CD4-positive, alpha-beta T cell treated with Interleukin-15 for 4 hours (primary cell): ENCODE measurements at regions not wholly inside any gene's neighbourhood (a gene's known extent, or its start where the extent isn't known, plus 50 kb on each side); places are given as distances from the start of the nearest gene placed in this dataset.

Source experiments
- DNase-seq: peaks from one replicate; pipeline ENCODE4 v3.0.0-alpha.2; 2020; ENCODE audit warnings: low spot score

DNA sequence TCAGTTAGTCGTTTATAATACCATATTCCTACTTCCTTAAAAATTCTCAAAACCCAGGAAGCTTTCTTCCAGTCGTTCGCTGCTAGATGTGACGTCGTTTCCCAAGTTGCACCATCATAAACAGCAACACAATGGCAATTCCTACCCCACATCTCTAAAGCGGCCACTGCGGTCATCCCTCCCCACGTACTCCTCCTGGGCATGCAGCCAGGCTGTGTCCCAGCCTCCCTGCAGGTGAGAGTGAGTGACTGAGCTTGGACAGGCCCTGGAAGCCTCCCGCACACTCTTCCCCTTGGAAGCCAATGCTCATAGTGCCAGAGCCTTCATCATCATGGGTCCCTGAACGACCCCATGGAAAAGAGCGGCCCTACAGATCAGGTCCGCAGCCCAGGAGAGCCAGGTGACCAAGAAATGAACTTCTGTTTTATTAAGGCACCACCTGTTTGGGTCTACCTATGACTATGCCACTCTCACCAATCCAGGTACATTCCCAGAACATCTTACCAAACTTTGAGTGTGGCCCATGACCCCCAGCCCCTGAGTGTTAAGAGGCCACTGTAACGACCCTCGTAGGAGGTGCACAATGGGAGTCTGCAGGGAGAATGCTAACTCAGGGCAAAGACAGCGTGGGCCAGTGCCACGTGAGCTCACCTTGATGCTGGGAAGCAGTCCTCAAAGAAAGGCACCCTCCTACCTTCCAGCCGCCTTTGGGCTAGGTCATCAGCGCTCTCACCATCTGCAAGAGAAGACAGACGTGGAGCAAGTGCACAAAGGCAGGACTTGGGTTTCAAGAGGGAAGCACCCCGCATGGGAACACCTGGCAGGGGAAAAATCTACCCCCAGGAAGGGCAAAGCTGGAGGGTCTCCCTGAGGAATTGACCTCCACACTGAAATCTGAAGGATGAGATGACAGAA lies 74.7 kb upstream of the RAB6C start:
- no peak for DNase-seq

DNA sequence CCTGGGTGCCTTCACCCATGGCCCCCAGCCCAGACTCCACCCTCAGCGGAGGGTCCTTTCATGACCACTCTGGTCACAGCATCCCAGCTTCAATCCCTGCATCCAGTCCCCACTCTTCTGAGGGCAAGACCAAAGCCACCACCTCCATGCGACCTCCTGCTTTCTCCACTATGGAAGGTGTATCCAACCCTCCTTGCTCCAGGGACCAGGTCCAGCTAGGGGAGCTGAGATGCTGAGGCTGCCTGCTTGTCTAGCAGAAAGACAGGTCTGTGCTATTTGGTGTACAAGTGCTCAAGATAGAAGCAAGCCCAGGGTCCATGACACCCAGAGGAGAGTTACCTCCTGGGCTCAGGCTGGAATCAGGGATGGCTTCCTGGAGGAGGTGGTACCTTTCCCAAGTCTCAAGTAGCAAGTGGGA lies 73.8 kb upstream of the RAB6C start:
- no peak for DNase-seq

DNA sequence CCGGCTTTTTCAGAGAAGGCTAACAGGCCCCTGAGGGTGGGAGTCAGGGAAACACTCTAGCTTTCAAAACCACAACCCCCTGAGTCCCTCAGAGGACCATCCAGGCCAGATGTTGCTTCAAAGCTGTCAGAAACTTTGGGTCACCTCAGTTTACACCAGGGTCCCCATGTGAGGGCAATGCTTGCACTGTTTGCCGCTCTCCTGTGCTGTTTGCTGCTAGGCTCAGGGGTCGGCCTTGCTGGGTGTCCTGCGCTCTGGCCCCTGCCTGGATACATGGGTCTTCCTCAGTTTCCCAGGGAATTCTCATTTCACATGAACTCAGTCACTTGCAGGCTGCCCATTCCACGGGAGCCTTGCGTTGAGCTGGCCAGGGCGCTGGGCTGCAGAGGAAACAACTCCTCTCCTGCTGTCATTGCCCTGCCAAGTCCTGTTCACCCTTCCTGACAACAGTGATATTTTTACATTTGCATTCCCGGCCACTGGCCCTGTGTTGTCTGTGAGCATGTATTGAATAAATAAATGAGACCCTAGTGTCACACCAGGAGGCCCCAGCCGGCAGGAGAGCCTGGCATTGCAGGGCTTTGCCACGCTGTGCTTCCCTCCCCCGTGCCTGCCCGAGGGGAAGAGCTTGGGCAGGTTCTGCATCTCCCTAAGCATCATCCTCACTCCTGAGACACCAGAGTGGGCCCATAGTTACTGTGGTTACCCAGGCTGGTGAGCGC lies 73.2 kb upstream of the RAB6C start:
- no peak for DNase-seq

DNA sequence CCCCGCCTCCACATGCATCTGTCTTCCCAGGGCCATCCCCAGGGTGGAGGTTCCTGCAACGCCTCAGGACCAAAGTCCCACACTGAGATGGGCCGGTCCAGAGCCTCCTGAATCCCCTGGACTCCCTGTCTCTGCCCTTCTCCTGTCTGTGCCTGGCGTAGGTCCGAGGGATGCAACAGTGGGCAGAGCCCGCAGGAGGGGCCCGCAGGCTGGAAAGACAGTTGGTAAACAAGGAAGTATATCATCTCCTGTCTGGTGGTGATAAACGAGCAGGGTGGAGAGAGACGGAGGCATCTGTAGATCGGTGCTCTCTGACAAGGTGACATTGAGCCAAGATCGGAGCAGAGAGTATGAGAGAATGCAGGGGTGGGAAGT lies 72.6 kb upstream of the RAB6C start:
- DNase-seq: no peak

DNA sequence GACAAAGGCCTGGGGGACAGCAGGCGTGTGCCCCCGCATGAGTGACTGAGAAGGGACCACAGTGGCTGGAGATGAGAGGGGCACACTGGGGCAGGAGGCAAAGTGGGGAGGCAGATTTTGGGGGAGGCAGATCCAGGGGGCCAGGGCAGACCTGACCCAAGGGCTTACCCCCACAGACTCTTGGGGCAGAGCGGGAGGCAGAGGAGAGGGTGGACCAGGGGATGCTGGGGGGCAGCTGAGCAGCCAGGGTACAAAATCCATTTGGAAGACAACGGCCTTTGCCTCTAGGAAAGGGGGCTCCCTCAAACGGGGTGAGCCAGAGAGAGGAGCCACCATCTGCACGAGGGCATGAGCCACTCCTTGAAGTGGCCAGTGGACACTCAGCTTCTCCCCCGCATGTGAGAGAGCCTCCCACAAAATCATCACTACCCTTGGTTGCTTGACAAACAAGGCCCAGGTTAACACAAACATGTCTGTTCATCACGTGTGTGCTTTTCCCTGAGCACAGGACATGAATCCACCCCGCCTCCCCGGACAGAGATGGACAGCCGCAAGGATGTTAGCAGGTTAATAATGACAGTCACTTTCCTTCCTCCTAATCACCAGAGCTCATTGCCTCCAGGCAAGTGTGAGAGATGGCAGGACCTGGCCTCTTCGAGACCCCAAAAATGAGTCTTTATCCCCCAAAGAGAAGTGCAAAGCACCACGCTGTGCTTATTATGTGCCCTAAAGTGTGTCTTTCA lies 72.0 kb upstream of the RAB6C start:
- no peak for DNase-seq

DNA sequence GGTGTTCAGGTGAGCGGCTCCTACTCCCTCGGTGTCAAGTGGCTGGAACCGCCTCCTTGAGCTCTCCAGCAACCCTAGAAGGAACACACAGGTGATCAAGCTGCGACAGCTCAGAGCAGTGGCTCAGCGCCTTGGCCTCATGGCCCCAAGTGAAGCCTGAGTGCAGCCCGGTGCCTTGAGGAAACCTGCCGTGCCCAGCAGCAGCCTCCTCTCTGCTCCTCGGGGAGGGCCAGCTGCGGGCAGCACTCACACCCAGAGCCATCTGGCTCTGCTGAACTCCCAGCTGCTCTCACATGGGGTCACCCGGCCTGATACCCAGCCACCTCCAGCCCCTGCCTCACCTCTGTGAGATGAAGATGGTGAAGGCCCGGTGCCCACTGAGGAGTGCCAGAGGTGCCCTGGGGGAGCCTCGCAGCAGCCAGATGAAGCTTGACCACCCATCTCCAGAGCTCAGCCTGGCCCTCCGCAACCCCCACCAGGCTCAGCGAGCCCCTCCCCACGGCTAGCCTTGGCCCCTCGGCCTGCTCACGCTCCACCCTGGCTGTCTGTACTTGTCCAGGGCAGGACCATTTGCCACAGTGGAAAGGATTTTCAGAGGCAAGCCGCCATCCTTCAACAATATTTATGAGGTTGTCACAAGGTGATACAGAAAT lies 70.6 kb upstream of the RAB6C start:
- no peak for DNase-seq

DNA sequence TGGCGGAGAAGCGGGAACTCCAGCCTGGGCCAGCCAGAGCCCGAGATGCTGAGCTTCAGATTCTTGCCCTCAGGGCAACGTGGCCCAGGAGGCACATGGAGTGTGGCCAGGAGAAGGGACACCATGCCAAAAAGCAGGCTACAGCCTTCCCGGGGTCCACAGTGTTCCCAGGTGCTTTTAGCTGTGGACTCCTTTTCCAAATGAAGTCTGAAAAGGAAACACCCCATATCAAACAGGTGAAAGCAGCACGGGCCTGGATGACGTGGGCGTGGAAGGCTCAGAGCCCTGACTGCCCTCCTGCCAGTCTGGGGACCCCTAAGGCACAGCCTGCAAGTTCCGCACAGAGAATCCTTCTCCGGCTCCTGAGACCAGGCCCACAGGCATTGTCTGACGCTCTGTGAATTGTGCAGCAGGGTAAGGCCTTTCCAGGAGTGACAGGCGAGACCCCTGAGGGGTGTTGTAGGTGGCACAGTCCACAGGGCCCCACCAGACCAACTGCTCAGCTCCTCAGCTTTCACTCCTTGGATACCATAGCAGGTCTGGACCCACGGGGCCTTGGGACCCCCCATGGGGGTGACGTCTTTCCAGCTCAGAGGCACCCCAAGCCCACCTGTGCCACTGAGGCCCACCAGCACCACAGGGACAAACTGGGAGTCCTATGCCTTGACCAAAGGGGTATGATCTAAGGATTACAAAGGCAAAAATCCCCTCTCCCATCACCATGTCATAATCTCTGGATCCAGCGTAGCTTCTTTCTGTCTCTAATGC lies 69.6 kb upstream of the RAB6C start:
- no peak for DNase-seq

DNA sequence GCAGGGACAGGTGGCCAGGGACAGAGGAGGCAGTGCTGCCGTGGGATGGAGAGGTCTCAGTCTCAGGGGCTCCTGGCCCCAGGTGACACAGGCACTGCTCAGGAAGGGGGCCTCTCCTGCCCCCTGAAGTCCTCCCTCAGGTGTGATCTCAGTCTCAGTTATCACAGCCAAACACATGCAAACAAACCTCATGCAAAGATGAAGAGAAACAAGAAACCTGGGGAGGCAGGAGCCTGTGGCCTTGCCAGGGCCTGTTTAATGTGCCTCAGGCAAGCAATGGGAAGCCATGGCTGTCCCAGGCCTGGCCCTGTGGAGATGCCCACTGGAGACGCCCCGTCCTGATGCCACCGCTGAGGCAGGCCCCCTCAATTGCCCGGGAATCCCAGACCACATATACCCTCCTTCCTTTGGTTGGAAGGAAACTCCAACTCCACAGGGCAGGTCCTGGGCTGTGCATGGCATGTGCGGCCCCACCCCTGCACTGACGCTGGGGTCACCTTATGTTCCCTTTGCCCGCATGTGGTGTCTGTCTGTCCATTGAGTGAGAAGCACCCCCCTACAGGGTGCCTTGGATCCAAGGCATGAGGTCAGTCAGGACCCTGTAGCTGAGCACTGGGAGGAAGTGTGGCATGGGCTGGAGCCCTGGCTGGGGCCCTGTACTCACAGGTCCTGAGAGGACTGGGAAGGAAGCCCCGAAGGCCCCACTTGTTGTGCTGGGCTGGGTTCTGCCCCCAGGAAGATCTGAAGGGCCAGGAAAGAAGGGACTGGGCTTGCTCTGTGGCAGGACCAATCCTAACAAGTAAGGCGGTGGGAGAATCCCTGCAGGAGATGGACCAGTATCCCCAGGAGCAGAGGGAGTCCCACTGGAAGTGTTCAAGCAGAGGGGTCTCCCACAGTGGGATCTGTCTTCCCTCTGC lies 68.8 kb upstream of the RAB6C start:
- no peak for DNase-seq

DNA sequence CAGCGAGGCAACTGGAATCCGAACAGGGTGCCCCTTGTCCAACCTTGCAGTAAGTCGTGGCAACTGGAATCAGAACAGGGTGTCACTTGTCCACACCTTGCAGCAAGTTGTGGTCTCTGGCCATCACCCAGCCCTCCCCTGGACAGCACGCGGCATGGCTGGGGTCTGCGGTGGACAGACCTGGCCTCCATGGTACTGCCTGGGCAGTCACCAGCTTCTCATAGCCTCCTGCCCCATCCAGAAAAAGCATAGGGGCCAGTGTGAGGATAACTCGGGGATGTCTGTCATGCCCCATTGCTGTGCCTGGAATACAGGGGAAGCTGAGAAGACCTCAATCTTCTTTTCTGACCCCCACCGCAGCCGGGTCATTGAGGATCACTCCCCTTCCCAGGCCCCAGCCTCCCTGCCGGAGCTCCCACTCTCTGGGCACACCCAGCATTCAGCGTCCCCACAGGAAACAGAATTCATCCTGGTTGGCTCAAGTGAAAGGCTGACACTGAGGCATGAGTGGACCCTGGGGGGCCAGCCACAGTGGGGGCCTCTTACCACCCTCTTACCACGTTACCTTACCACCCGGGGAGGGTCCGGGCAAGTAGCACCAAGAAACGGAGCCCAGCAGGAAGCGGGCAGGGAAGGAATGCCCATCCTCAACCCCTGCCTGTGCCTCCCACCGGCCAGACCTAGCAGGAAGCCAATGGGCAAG lies 68.0 kb upstream of the RAB6C start:
- DNase-seq: no peak

DNA sequence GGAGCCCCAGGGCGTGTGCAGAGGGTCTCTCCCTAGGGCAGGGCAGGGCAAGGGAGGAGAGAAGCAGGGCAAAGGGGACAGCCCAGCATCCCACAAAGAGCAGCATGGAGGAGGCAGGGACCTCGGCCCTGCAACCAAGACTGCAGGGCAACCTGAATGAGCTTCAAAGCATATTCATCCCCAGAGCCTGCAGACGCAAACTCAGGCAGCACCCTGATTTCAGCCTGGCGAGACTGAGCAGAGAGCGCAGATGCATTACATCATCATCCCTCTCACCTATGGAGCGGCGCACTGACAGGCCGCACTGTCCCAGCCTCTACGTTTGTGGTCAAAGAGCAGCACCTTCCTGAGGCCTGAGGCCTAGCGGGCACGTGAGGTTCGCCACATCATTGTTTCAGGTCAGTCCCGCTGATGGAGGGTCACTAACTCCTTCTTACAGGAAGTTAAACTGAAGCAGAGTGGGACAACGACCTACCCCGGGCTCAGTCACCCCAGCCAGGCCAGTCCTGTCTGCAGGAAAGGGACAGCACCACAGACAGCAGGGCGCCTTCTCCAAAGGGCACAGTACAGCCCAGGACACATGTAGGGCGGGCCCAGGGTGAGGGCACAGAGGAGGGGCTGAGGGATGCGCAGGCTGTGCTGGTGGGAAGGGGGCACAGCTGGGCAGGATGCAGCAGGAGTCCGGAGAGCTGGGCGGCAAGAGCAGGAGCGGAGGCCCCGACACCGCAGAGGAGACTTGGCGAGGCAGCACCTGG lies 67.2 kb upstream of the RAB6C start:
- no peak for DNase-seq

DNA sequence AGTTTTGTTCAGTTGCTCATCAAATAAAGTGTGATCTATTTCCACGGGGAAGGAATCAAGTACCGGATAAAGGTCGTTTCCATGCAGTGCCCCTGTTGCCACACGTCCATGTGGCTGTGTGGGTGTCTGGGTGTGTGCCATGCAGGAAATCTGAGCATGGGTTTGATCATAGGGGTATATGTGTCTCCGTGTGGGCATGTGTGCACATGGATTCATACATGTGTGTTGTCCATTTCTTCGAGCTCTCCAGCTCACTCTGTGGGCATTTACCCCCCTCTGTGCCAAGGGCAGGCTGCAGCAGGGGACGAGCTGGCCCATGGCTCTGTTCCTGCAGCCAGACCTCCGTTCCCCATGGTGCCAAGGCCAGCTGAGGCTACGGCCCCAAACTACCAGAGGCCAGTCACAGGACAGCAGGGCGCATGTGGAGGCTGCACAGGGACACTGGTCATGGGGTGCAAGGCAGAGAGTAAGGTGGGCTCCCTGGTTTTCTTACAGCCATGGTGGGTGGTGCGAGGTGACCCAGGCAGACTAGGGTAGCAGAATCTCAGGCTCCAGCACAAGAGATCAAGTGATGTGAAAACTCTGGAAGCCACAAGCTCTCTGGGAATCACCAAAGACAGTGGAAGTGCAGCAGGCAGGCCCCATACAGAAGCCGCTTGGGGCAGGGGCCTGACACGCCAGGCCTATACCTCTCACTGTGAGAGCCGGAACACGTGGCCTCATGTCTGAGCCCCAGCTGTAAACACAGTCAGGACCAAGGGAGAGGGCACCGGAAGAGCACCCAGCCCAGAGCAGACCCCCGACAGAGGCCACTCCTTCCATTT lies 66.4 kb upstream of the RAB6C start:
- DNase-seq: no peak

DNA sequence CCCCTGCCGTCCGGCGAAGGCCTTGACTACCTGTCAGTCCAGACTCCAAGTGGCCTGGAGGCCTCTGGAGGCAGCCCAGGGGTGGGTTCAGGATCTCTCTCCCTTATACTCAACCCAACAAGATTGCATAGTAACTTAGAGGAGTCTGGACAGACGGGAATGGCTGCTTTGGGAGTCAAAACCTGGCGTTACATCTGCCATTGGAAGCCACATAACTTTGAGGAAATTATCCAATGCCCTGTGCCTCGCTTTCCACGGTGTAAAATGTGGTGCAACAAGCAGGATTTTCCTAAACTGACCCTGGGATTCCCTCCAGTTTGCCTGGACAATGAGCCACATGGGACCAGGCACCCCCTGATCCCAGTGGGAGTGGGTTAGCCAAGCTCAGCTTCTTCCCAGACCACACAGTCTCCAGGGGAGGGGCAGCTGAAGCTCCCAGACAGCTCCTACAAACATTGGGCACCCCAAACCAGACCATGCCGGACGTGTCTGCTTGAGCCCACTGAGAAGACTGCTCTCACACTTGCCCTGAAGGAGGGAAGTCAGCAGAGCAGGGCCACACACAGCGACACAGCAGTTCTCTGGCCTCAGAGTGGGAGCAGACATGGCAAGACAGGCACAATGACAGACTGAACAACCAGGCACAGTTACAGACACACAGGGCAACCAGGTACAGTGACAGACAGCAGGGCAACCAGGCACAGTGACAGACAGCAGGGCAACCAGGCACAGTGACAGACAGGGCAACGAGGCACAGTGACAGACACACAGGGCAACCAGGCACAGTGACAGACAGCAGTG lies 65.6 kb upstream of the RAB6C start:
- DNase-seq: no peak

DNA sequence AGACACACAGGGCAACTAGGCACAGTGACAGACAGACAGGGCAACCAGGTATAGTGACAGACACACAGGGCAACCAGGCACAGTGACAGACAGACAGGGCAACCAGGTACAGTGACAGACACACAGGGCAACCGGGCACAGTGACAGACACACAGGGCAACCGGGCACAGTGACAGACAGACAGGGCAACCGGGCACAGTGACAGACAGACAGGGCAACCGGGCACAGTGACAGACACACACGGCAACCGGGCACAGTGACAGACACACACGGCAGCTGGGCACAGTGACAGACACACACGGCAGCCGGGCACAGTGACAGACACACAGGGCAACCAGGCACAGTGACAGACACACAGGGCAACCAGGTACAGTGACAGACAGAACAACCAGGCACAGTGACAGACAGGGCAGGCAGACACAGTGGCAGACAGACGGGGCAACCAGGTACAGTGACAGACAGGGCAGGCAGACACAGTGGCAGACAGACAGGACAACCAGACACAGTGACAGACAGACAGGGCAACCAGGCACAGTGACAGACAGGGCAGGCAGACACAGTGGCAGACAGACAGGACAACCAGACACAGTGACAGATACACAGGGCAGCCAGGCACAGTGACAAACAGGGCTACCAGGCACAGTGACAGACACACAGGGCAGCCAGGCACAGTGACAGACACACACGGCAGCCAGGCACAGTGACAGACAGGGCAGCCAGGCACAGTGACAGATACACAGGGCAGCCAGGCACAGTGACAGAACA lies 64.7 kb upstream of the RAB6C start:
- DNase-seq: no peak

DNA sequence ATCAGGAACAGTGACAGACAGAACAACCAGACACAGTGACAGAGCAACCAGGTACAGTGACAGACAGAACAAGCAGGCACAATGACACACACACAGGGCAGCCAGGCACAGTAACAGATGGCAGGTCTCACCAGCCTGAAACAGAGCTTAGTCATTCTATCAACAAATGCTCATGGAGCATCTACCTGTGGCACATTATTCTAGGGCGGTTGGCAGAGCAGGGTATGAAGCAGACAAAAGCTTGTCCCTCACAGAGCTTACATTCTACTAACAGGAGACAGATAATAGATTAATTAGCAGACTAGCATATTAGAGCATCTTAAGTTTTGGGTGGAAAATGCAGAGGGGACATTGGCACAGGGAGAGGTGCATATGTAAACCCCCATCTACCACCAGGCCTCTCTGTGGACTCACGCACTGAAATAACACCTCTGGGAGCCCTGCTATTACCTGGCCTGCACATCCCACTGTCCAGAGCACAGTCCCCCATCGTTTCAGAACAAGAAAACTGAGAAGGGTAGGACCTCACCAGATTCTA lies 64.1 kb upstream of the RAB6C start:
- DNase-seq: no peak

DNA sequence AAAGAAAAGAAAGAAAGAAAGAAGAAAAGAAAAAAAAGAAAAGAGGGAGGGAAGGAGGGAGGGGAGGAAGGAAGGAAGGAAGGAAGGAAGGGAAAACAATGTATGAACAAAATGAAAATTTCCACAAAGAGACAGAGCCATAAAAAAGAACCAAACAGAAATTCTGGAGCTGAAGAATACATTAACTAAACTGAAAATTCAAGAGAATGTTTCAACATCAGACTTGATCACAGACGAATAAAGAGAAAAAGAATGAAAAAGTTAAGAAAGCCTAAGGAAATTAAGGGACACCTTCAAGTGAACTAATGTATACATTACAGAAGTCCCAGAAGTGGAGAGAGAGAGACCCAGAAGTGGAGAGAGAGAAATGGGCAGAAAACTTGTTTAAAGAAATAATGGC lies 60.9 kb upstream of the RAB6C start:
- DNase-seq: no peak

DNA sequence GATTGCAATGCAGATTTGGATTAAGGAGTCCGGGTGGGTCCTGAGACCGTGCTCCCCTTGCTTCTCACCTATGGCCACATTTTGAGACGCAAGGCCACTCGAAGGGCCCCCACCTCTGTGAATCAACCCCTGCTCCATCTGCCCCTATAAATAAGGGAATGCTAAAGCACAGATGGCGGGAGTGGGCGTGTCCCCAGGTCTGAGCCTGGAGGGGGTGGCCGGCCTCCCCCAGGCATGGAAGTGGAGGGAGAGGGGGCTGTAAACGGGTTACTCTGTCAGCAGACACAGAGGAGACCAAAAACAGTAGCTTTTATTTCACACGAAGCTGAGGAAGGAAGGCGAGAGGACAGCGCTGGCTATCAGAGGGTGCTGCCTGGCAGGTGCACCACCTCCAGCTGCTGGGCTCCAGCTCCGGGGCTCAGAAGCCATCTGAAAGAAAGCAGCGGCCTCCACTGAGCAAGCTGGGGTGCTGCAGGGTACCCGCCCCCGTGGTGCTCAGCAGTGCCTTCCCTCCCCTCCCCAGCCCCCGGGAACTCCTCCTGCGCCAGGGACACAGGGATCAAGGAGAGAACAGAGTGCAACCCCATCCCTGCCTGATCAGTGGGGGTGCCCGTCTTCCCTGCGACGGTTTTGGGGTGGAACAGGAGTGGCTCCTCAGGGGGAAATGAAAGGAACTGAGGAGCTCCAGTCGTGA lies 56.7 kb upstream of the RAB6C start:
- no peak for DNase-seq
